ENCODE measurements at regions not wholly inside any gene's neighbourhood (a gene's known extent, or its start where the extent isn't known, plus 50 kb on each side); places are given as distances from the start of the nearest gene placed in this dataset.

GRCh38 chr11:112727341-112727841 lies 233.8 kb upstream of the NCAM1 start:
- Mint-ChIP-seq H3K27ac (no peak overlapping the region), H3K4me1 (no peaks in the 10 kb centered on the region), H3K36me3 (ENCODE audit: low read depth) (no peaks in the 10 kb centered on the region), H3K4me3 (no peak overlapping the region), H3K9me3 (no peaks in the 10 kb centered on the region), H3K27me3 (peaks cover 6% of the 10 kb centered on the region)
- DNase-seq (no peak), ATAC-seq (no peak)

DNA sequence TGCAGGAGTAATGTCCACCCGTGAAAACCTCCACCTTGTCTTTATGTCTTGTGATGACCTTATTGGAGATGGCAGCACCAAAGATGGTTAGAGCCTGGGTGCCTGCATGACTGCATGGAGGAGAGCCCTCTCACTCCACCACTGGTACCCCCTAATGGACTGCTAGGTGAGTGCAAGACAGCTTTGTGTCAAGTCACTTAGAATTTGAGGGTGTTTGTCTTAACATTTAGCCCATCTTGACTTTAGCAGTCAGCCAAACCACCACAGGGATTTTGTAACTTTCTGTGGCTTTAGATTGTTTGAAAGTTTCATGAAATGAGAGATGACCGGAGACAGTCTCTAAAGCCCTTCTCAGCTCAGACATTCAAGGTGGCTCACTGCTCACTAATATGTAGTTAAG lies 232.9 kb upstream of the NCAM1 start:
- no peaks in the 10 kb centered on the region for H3K4me1 Mint-ChIP-seq
- no peaks in the 10 kb centered on the region for H3K9me3 Mint-ChIP-seq
- no peak overlapping the region for H3K4me3 Mint-ChIP-seq
- DNase-seq (no peak), ATAC-seq (no peak)
- H3K27ac Mint-ChIP-seq: no peak overlapping the region
- H3K36me3 Mint-ChIP-seq (ENCODE audit: low read depth): no peaks in the 10 kb centered on the region
- H3K27me3 Mint-ChIP-seq: peaks cover 3% of the 10 kb centered on the region

DNA sequence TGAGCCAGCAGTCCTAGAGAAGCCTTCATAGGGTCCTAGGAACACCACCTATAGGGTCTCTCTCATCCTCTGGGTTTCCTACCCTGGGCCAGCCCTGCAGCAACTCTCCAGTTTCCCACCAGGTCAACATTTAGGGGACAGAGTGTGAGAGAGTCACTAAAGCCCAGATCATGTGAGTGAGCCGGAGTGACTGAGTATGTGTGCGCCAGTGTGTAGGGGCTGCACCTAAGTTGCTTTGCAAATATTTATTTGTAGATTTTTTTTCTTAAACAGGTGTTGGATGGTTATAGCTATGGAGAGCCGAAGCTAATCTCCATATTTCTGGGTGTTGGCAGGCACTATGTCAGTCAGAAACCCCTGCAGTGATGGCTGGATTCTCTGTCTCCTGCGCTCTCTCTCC lies 232.5 kb upstream of the NCAM1 start:
- H3K4me1 Mint-ChIP-seq: no peaks in the 10 kb centered on the region
- no peak for DNase-seq

DNA sequence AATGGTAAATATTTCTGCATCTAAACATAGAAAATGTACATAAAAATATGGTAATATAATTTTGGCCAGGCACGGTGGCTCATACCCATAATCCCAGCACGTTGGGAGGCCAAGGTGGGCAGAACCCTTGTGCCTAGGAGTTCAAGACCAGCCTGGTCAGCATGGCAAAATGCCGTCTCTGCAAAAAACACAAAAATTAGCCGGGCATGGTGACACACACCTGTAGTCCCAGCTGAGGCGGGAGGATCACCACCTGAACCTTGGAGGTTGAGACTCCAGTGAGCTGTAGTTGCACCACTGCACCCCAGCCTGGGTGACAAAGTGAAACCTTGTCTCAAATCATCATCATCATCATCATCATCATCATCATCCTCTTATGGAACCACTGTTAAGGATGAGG lies 230.6 kb upstream of the NCAM1 start:
- Mint-ChIP-seq H3K4me3 (no peak overlapping the region), H3K4me1 (no peaks in the 10 kb centered on the region), H3K36me3 (ENCODE audit: low read depth) (no peaks in the 10 kb centered on the region), H3K27me3 (peaks cover 7% of the 10 kb centered on the region), H3K9me3 (no peaks in the 10 kb centered on the region), H3K27ac (no peak overlapping the region)
- DNase-seq: no peak
- ATAC-seq: no peak

More for the DNA sequence above, 232.5 kb upstream of the NCAM1 start:
- Mint-ChIP-seq H3K4me3 (no peak overlapping the region), H3K36me3 (ENCODE audit: low read depth) (no peaks in the 10 kb centered on the region), H3K27ac (no peak overlapping the region), H3K9me3 (no peaks in the 10 kb centered on the region), H3K27me3 (peaks cover 3% of the 10 kb centered on the region)
- ATAC-seq: no peak

DNA sequence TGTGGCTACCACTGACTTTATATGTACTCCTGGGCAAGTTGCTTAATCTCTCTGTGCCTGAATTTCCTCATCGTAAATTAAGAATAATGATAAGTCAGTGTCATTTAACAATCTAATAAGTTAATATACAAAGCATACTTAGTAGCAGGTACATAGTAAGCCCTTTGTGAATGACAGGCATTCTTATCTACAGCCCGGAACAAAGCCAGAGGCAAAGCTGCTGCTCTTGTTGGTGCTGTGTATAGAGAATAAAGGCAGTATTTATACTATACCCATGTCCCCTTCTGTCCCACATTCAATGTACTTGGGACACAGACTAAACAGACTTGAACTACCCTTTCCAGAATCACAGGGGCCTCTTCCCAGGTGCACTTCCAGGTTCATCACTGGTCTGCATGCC lies 229.7 kb upstream of the NCAM1 start:
- no peak for DNase-seq
- H3K4me1 Mint-ChIP-seq: no peaks in the 10 kb centered on the region
- H3K36me3 Mint-ChIP-seq (ENCODE audit: low read depth): no peaks in the 10 kb centered on the region
- H3K27ac Mint-ChIP-seq: no peak overlapping the region
- ATAC-seq: no peak
- H3K27me3 Mint-ChIP-seq: peaks cover 6% of the 10 kb centered on the region
- no peaks in the 10 kb centered on the region for H3K9me3 Mint-ChIP-seq
- no peak overlapping the region for H3K4me3 Mint-ChIP-seq

DNA sequence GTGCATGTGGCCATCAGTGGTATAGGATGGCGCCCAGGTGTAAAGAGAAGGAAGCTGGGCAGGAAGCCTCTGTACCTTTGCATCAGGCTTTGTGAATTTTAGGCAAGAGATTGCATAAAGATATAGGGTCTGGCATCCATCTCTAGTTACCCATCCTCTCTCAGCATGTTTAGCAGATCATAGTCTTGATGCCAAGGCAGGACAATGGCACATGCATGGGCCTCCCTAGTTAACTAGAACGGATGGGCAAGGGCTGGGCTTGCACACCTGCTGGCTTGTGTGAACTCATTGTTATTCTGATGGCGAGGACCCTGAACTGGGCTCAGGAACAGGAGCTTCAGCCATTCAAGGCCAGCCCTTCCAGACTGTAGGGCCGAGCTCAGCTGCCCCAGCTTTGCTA lies 229.2 kb upstream of the NCAM1 start:
- Mint-ChIP-seq H3K27ac (no peak overlapping the region), H3K4me3 (no peak overlapping the region), H3K36me3 (ENCODE audit: low read depth) (no peaks in the 10 kb centered on the region), H3K9me3 (no peaks in the 10 kb centered on the region), H3K27me3 (peaks cover 6% of the 10 kb centered on the region), H3K4me1 (no peaks in the 10 kb centered on the region)
- no peak for ATAC-seq
- no peak for DNase-seq

DNA sequence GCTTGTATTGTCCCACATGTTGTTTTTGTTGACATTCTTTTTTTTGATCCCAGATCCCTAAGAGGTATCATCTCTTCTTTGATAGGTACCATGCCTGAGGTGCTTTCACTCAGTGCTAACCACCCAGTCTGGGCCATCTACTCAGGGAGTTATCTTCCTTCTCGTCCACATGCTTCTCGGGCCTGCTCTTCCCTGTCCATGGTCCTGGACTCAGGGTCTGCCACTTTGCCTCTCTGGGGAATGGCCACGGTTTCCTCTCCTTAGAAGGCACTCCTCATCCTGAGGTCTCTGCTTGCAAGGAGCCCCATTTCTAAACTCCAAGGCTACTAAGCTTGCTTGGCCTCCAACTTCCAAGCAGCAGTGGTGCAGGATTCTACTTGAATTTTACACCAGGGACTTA lies 227.0 kb upstream of the NCAM1 start:
- Mint-ChIP-seq H3K4me3 (no peak overlapping the region), H3K9me3 (no peaks in the 10 kb centered on the region), H3K27ac (no peak overlapping the region), H3K36me3 (ENCODE audit: low read depth) (no peaks in the 10 kb centered on the region), H3K4me1 (no peaks in the 10 kb centered on the region), H3K27me3 (peaks cover 6% of the 10 kb centered on the region)
- ATAC-seq (no peak), DNase-seq (no peak)

GRCh38 chr11:112735470-112735869 lies 225.8 kb upstream of the NCAM1 start:
- no peaks in the 10 kb centered on the region for H3K36me3 Mint-ChIP-seq (ENCODE audit: low read depth)
- H3K27ac Mint-ChIP-seq: no peak overlapping the region
- no peaks in the 10 kb centered on the region for H3K4me1 Mint-ChIP-seq
- ATAC-seq: no peak
- H3K9me3 Mint-ChIP-seq: no peaks in the 10 kb centered on the region
- peaks cover 6% of the 10 kb centered on the region for H3K27me3 Mint-ChIP-seq
- no peak for DNase-seq
- H3K4me3 Mint-ChIP-seq: no peak overlapping the region

GRCh38 chr11:112744041-112744440 lies 217.2 kb upstream of the NCAM1 start:
- H3K9me3 Mint-ChIP-seq: no peaks in the 10 kb centered on the region
- H3K27ac Mint-ChIP-seq: no peak overlapping the region
- H3K36me3 Mint-ChIP-seq (ENCODE audit: low read depth): no peaks in the 10 kb centered on the region
- ATAC-seq (no peak), DNase-seq (no peak)
- peaks cover 17% of the 10 kb centered on the region for H3K27me3 Mint-ChIP-seq
- H3K4me1 Mint-ChIP-seq: no peaks in the 10 kb centered on the region
- H3K4me3 Mint-ChIP-seq: no peak overlapping the region

DNA sequence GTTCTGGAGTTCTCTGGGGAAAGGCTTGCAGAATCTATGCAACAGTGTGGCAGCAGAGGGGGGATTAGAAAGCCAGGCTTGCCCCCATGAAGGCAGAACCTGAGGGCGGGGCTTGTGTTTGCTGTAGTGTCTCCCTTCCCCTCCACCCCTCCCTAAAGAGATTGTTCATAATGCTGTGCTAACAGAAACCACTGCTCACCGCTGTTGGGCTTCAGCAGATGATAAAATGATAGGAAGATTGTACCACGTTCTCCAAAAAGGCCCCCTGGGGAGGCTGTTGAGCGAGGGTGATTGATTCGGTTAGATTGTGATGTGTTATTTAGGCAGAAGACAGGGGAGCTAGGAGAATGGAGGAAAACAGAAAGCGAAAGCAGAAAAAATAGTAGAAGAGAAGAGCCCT lies 215.2 kb upstream of the NCAM1 start:
- Mint-ChIP-seq H3K27ac (no peak overlapping the region), H3K4me1 (no peaks in the 10 kb centered on the region), H3K4me3 (no peak overlapping the region), H3K36me3 (ENCODE audit: low read depth) (no peaks in the 10 kb centered on the region), H3K27me3 (peaks cover 17% of the 10 kb centered on the region), H3K9me3 (no peaks in the 10 kb centered on the region)
- no peak for ATAC-seq
- no peak for DNase-seq

GRCh38 chr11:112748252-112748651 lies 213.0 kb upstream of the NCAM1 start:
- H3K9me3 Mint-ChIP-seq: no peaks in the 10 kb centered on the region
- H3K27me3 Mint-ChIP-seq: peaks cover 11% of the 10 kb centered on the region
- no peak overlapping the region for H3K27ac Mint-ChIP-seq
- no peak for DNase-seq
- H3K36me3 Mint-ChIP-seq (ENCODE audit: low read depth): no peaks in the 10 kb centered on the region
- H3K4me1 Mint-ChIP-seq: no peaks in the 10 kb centered on the region
- no peak overlapping the region for H3K4me3 Mint-ChIP-seq
- ATAC-seq: no peak

DNA sequence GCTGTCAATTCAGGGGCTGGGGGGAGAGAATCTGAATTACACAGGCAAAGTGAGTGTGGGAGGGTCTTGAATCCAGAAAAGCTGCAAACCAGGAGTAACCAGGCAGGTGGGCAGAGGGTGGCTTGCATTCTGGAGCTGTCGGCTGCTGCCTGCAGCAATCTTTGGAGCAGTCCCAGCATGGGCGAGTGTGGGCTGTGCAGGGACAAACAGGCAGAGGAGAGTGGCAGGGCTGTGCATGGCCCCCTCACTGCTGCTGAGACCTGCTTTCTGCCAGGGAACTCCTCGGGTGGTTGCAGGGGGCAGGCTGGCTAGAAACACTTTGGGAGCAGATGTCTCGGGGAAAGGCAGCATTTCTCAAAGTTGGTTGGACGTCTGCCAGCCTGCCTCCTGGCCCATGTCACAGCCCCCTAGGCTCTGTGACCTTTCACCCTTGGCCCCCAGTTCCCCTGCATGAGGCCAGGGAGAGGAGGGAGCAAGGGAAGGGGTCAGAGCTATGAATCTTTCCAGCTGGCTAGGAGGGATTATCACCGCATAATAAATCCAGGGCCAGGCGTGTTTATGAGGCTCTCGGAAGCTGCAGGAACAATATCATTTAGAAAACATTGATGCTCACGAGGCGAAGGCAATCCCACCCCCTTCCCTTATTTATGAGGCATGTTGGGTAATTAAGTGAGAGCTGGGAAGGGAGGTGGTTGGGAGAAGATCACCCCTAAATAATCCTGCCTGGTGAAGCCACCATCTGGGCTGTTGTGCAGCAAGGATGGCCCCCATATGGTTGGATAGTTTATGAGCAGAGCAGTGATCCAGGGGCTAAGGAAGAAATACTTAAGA lies 212.3 kb upstream of the NCAM1 start:
- no peak for ATAC-seq
- Mint-ChIP-seq H3K27ac (no peak overlapping the region), H3K4me1 (no peaks in the 10 kb centered on the region), H3K4me3 (no peak overlapping the region), H3K9me3 (no peaks in the 10 kb centered on the region), H3K27me3 (peaks cover 11% of the 10 kb centered on the region), H3K36me3 (ENCODE audit: low read depth) (no peaks in the 10 kb centered on the region)
- no peak for DNase-seq

DNA sequence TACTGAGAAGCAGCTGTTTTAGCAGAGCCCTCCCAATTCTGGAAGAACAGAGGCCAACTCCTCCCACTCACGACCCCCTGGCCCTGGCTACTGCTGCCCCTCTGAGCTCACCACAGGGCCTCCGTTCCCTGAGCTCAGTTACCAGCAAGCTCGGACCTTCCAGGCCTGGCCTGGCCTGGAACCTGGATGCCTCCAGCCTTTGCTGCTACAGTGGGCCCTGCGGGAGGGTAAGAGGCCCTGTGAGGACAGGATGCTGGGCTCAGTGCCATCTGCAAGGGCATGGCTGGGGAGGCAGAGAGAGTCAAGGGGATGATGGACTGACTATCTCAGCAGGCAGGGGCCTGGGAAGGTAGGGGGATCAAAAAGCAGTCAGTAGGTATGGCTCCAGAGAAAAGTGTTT lies 209.9 kb upstream of the NCAM1 start:
- no peak overlapping the region for H3K27ac Mint-ChIP-seq
- no peaks in the 10 kb centered on the region for H3K36me3 Mint-ChIP-seq (ENCODE audit: low read depth)
- H3K4me1 Mint-ChIP-seq: no peaks in the 10 kb centered on the region
- H3K27me3 Mint-ChIP-seq: peaks cover 3% of the 10 kb centered on the region
- no peak overlapping the region for H3K4me3 Mint-ChIP-seq
- no peak for ATAC-seq
- no peaks in the 10 kb centered on the region for H3K9me3 Mint-ChIP-seq
- no peak for DNase-seq

DNA sequence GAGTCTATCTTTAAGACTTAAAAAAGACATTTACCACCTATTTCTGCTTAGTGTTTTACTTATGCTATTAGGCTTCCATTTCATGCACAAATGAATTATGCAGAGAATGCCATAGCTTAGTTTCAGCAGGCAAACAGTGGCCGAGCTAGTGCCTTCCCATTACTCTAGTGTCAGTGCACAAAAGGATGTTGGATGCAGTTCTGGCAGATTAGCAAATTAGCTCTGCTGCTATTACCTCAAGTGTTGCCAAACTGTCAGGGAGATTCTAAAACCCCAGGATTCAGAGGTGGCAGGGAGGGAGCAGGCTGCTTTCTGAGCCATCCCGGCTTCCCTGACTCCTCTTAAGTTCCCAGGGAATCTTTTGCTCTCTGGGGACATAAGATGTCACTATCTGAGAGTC lies 209.4 kb upstream of the NCAM1 start:
- Mint-ChIP-seq H3K27ac (no peak overlapping the region), H3K4me3 (no peak overlapping the region)

DNA sequence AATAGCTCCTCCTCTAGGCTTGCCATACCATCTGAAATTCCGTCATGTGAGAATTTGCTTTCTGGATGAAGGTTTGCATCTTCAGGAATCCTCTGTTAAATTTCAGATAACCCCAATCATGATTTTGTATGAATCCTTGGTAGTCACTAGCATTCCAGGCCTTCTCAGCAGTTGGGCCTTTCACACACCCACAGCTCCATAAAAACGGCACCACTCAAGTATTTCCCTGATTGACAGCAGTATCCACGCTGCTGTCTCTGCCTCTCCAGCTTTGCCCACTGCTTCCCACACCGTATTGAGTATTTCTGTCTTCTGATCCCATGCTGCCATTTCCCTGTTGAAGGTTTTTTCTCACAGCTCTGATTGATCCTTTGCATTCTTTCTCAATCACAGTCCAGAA lies 208.7 kb upstream of the NCAM1 start:
- no peak overlapping the region for H3K4me3 Mint-ChIP-seq
- H3K4me1 Mint-ChIP-seq: no peaks in the 10 kb centered on the region
- no peaks in the 10 kb centered on the region for H3K27me3 Mint-ChIP-seq
- no peak for ATAC-seq
- H3K9me3 Mint-ChIP-seq: no peaks in the 10 kb centered on the region
- H3K36me3 Mint-ChIP-seq (ENCODE audit: low read depth): no peaks in the 10 kb centered on the region
- no peak for DNase-seq
- H3K27ac Mint-ChIP-seq: no peak overlapping the region

More for the DNA sequence above, 209.4 kb upstream of the NCAM1 start:
- ATAC-seq (no peak), DNase-seq (no peak)
- Mint-ChIP-seq H3K36me3 (ENCODE audit: low read depth) (no peaks in the 10 kb centered on the region), H3K4me1 (no peaks in the 10 kb centered on the region), H3K9me3 (no peaks in the 10 kb centered on the region), H3K27me3 (no peaks in the 10 kb centered on the region)

- Mint-ChIP-seq H3K9me3 (no peaks in the 10 kb centered on the region), H3K27me3 (no peaks in the 10 kb centered on the region), H3K4me3 (no peak overlapping the region), H3K27ac (no peak overlapping the region), H3K36me3 (ENCODE audit: low read depth) (no peaks in the 10 kb centered on the region), H3K4me1 (no peaks in the 10 kb centered on the region)
- no peak for DNase-seq
- ATAC-seq: no peak
Measured at GRCh38 chr11:112753706-112754105, 207.5 kb upstream of the NCAM1 start.

Measured in activated naive CD8-positive, alpha-beta T cell treated with anti-CD3 and anti-CD28 coated beads, Interleukin-2, amount 50 U/mL, for 24 hours (primary cell).